GM10266 (cell line): ENCODE measurements at regions not wholly inside any gene's neighbourhood (a gene's known extent, or its start where the extent isn't known, plus 50 kb on each side); places are given as distances from the start of the nearest gene placed in this dataset.

Source experiments
- DNase-seq: peaks from one replicate; pipeline ENCODE4 v3.0.0; 2012; ENCODE audit errors: extremely low spot score
- TF ChIP-seq, protein P1 (sequence below): IDR thresholded peaks from 2 replicates; pipeline ENCODE4 v1.5.1; 2012; ENCODE audit warnings: mild to moderate bottlenecking, low read depth; ENCODE audit not compliant: control insufficient read depth, insufficient read depth; ENCODE audit errors: missing control alignments

DNA sequence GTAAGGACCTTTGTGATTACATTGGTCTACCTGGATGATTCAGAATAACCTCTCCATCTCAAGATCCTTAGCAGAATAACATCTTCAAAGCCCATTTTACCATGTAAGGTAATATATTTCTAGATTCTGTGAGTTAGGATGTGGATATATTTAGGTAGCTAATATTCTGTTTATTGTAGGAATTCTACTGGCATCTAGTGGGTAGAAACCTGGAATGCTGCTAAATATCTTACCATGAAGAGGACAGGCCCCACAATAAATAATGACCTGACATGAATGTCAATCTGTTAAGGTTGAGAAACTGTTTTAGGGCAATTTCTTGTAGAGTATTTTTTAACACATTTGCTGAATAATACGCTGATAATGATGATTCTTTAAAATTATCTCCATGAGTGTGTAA, 426.8 kb downstream of the MAN2A1 start:
- no peak for DNase-seq
- TF ChIP-seq, protein P1, sequence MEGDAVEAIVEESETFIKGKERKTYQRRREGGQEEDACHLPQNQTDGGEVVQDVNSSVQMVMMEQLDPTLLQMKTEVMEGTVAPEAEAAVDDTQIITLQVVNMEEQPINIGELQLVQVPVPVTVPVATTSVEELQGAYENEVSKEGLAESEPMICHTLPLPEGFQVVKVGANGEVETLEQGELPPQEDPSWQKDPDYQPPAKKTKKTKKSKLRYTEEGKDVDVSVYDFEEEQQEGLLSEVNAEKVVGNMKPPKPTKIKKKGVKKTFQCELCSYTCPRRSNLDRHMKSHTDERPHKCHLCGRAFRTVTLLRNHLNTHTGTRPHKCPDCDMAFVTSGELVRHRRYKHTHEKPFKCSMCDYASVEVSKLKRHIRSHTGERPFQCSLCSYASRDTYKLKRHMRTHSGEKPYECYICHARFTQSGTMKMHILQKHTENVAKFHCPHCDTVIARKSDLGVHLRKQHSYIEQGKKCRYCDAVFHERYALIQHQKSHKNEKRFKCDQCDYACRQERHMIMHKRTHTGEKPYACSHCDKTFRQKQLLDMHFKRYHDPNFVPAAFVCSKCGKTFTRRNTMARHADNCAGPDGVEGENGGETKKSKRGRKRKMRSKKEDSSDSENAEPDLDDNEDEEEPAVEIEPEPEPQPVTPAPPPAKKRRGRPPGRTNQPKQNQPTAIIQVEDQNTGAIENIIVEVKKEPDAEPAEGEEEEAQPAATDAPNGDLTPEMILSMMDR = no peak

DNA sequence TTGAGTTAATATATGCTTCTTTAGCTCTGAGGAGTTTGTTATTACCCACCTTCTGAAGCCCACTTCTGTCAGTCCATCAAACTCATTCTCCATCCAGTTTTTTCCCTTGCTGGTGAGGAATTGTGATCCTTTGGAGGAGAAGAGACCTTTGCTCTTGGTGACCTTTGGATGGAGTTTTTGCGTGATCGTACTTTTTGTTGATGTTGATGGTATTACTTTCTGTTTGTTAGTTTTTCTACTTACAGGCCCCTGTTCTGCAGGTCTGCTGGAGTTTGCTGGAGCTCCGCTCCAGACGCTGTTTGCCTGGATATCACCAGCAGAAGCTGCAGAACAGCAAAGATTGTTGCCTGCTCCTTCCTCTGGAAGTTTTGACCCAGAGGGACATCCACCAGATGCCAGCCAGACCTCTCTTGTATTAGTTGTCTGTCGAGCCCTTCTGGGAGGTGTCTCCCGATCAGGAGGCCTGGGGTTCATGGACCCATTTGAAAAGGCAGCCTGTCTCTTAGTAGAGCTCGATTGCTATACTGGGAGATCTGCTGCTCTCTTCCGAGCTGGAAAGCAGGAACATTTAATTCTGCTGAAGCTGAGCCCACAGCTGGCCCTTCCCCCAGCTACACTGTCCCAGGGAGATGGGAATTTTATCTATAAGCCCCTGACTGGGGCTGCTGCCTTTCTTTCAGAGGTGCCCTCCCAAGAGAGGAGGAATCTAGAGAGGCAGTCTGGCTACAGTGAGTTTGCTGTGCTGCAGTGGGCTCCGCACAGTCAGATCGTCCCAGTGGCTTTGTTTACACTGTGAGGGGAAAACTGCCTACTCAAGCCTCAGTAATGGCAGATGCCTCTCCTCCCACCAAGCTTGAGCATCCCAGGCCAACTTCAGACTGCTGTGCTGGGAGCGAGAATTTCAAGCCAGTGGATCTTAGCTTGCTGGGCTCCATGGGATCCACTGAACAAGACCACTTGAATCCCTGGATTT, 445.5 kb downstream of the MAN2A1 start:
- TF ChIP-seq, protein P1 = no peak

DNA sequence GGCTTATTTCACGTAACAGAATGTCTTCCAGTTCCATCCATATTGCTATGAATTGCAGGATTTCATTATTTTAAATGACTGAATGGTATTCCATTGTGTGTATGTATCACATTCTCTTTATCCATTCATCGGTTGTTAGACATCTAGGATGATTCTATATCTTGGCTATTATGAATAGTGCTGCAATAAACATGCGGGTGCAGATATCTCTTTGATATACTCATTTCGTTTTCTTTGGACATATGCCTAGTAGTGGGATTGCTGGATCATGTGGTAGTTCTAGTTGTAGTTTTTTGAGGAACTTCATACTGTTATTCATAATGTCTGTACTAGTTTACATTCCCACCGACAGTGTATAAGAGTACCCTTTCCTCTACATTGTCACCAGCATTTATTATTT, 460.5 kb downstream of the MAN2A1 start:
- TF ChIP-seq, protein P1 = no peak
- DNase-seq = no peak

More for the DNA sequence above, 445.5 kb downstream of the MAN2A1 start:
- no peak for DNase-seq

DNA sequence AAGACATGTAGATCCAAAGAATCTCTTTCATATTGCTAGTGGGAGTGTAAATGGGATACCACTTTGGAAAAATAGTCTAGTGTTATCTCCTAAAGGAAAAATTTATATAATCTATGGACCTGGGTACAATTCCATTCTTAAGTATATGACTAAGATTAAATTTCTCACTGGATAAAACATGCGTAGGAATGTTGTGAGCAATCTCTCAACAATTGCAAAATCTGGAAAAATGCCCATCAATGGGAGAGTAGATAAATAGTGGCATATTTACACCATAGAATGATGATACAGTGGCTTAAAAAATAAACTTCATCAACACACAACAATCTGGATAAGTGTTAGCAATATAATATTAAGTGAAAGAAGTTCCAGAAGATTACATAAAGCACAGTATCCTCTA, 469.5 kb downstream of the MAN2A1 start:
- no peak for DNase-seq
- TF ChIP-seq, protein P1 = no peak

DNA sequence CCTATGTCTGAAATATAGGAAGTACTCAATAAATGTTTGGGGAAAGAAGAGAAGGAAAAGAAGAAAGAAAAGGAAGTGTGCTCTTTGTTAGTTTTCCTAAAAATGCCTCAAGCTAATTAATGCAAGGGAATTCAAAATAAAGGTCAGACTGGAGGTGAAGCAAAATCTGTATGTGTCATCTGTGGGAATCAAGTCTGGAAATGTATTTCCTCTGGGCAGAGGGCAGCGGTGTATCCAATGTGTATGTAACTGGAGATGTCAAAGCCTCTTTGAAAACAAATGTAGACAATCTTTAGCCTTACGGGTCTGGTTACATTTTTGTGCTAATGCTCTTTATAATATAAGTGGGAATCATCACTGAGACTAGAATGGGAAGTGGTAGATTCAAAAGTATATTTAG, 471.4 kb downstream of the MAN2A1 start:
- no peak for DNase-seq
- TF ChIP-seq, protein P1 = no peak

DNA sequence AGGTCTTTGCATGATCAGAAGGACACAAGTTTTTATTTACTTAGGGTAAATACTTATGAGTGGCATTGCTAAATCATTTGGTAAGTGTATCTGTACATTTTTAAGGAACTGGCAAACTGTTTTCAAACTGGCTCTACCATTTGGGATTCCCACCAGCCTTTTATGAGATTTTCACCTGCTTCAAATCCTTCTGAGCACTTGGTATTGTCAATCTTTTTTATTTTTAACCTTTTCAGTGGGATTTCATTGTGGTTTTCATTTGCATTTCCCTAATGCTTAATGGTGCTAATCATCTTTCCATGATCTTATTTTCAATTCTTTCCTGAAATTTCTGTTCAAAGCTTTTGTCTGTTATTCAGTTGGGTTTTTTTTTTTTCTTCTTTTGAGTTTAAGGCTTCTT, 475.6 kb downstream of the MAN2A1 start:
- TF ChIP-seq, protein P1 = no peak
- DNase-seq = no peak

DNA sequence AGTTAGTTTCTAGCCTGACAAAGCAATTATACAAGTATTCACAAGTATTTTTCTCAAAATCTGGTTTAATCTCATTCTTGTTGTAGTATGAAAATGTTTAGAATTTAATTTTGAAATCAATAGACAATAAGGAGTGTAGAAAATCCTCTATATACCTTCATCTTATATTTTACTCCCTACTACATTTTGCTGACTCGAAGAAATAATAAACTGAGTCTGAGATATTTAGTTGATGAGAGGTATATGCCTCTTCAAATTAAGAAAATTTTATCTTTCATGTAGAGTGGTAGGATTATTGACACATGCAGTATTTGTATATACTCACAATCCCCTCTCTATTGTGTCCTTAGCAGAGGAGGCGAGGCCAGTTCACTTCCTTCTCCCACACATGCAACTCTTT, 477.7 kb downstream of the MAN2A1 start:
- no peak for DNase-seq
- TF ChIP-seq, protein P1 = no peak
